GM21515 (cell line): ENCODE measurements at regions not wholly inside any gene's neighbourhood (a gene's known extent, or its start where the extent isn't known, plus 50 kb on each side); places are given as distances from the start of the nearest gene placed in this dataset.

ENCODE experiments used
- ATAC-seq: cut with Tn5 transposase; IDR thresholded peaks from one replicate; pipeline ENCODE4 v1.9.1; 2021; ENCODE audit not compliant: unreplicated experiment

DNA sequence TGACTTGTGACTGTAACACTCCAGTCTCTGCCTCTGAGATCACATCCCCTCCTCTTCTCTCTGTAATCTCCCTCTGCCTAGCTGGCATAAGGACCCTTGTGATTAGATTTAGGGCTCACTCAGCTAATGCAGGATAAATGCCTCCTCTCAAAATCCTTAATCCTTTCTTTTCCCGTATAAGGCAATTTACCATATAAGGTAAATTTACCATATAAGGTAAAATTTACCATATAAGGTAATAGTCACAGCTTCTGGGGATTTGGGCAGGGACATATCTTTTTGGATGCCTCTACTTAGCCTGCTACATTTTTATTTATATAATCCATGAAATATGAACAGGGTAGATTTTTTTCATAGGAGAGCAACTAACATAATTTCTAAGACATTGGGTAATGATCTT lies 318.0 kb upstream of the PUM3 start:
- ATAC-seq = no peak

DNA sequence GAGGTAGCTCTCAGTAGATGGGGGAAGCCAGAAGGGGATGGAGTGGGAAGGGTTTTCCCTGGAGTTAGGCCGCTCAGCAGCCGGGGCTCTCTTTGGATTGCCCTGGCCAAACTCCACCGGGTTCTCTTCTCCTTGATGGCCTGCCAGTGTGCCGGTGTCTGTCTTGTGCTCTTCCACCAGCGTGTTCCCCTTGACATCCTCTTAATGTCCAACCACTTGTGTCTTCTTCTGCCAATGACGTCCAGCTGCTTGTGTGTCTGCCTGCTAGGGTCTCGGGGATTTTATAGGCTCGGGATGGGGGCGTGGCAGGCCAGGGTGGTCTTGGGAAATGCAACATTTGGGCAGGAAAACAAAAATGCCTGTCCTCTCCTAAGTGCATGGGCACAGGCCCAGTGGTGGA lies 313.1 kb upstream of the PUM3 start:
- ATAC-seq = no peak

DNA sequence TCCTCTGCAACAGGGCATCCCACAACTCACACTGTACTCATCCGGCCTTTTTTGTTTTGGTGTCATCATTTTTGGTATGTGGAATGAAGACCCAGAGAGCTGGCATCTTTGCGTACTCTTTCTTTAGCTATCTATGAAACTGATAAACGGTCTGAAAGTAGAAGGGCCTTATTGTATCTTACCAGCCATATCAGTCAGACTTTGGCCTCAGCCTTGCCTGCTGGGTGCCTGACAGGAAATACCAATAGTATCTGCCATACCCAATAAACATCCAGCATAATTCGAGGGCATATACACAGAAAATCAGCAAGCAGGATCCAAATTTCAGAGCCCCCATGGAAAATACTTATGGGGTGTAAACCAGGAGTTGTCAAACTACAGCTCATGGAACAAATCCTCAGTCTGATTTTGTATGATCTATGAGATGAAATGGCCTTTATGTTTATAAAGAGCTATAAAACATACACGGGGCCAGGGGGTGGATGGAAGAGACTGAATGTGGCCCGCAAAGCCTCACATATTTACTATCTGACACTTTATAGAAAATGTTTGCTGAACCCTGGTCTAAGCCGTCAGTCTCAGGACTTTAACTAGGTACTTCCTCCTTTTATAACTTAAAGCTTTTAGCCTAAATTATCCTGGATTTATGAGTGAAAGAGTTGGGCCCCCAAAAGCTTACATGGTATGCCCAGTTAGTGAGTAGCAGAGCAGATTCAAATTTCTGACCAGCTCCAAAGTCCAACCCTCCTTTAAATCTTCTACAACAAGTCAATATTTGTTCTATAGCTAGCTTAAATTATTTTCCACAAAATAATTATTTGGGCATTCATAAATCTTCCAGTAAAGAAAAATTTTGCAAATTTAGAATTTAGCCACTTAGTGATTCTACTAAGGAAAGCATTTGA lies 308.0 kb upstream of the PUM3 start:
- no peak for ATAC-seq

DNA sequence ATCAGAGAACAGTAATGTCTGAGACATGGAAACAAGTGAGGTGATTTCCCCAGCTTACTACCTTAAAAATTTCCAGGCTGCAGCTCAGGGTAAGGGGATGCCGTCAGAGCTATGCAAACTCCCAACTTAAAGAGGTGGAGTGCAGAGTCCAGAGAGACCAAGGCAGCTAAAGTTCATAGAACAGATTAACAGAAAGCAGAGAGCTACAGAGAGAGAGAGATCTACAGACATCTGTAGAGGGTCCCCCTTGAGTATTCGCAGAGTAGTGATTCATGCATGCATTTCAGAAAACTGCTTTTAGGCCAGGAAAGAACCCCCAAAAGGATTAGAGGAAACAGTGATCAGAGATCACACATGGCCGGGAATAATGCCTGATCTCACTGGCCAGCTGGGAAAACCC lies 306.2 kb upstream of the PUM3 start:
- no peak for ATAC-seq

DNA sequence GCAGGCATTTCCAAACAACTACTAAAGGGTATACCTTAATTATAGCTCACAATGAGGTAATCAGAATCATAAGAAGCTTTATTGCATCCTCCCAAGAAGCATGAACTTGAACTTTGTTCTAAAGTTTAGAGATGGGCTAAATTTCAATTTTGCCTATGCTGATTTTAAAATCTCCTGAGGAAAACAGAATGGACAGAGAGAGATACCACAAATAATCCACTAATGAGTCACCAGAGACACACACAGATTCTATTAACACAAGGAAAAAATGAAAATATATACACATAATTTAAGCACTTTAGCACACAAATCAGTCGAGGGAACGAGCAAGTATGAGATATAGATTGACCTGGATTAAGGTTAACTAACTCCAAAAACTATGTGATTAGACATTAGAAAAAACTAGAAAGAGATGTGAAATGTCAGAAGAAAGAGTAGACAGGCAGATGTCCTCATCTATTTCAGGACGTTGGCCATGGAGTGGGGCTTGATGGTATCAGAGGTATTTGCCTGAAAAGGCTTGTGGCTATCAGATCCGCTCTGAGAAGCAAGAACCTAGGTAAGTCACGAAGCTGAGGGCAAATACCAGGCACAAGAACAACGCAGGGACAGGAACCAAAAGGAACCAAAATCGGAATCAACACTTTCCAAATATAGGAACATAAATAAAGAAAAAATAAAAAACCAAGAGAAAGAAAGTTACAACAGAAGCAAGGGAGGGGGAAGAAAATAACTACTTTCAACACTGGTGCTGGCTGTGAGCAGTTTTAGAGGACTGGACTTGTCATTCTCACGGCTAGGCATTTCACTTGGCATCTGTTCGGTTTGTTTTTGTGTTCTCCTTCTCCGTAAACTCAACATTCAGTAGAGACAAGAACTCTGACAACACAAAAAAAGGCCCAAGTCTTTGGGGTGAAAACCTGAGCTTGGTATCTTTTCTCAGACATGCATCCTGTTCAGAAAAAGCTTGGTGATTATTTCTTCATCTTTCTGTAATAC lies 294.6 kb upstream of the PUM3 start:
- ATAC-seq = no peak

DNA sequence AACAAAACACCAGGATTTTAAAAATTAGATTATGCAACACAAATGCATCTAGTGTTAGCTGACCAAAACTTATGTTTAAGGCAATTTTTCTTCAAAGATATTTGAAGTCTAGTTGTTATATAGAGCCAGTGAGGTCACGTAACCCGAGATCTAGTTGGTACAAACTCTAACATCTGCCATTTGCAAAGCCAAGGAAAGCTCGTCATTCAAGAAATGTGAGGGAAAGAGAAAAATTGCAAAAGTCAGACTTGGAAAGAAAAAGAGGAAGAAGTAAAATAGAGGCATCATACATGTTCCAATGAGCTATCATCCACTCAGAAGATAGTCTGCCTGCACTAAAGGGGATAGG lies 293.4 kb upstream of the PUM3 start:
- ATAC-seq = no peak

DNA sequence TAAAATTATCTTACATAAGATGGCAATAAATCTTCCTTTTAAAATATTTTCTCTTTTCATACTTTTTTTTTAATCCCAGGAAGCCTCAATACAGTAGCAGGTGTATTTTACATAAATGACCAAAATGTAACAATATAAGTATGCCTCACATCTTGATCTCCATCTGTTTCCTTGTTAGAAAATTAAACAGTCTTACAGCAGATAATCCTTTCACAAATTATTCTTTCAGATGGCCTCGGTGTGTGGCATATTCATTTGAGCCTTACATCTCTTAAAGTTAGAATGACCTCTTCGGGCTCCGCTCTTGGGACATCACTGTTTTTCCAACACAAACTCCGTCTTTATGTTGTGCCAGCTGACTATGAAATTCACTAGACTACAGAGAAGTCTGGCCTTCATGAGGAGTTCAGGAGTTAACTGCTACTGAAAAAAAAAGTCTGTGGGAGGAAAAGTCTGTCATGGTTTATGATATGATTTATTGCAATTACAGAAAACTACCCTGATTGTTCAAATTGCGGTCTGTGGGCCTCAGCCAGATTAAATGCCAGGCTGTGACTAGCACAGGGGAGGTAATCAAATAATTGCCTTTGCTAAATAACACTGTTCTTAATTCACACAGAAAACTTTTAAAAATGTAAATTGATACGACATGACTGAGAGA lies 292.9 kb upstream of the PUM3 start:
- ATAC-seq = no peak

DNA sequence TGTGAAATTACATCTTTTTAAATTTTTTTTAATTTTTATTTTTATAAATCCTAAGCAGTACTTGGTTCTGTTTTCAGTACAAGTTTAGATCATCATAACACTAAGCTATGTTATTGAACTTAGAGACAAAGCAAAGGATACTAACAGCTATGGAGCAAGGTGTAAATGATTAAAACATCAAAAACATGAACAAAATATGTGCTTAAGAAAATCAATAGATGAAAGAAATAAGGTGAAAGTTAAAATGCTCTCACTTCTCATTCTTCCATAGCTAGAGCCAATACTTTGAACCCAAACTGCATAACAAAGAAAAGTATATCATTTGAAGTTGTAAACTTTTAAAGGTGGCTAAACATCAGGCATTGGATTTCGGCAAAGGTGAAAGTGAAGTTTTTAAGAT lies 292.3 kb upstream of the PUM3 start:
- ATAC-seq = no peak

DNA sequence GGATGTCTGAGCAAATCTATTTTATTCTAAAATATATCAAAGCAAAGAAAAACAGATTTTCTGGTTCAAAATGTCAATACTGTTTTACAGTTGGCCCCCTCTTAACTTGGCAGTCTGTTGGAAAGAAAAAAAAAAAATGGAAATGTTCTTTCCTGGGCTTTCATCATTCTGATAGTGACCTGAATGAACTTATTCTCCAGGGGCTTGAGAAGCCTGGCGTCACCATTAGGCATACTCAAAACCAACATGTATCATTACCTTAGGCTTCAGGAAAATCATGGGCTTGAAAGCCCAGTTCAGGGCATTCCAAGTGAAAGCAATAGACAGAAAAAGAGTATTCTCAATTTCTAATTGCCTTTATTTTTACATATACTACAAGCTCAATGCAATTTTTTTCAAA lies 283.7 kb upstream of the PUM3 start:
- ATAC-seq = no peak

DNA sequence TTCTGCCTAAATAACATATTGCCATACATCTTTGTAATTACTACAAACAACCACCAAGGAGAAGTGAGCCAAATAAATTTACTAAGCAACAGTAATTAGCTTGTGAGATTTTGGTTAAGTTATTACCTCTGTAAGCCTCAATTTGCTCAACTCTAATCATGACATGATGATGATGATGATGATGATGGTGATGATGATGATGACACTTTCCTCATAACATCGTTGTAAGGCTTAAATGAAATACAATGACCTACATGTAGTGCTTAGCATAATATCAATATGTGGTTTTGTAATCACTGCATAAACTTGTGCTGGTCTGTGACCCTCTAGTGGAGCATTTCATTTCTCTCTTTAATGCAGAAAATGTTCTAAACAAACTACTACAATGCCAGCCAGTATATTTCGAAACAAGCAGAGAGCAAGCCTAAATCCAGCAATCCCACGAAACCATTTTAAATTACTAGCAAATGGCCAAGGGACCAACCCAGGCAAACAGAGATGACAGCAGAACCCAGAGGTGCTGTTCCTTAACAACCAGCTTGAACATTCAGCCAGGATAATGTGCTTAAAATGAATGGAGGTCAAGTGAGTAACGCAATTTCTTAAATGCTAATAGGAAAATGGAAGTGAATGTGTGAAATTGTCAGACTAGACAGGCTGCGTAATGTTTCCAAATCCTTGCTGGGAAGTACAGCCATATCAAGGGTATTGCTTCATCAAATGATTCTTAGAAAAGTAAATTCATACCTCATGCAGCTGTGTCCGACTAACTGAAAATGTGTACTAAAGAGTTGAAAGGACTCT lies 281.9 kb upstream of the PUM3 start:
- no peak for ATAC-seq

DNA sequence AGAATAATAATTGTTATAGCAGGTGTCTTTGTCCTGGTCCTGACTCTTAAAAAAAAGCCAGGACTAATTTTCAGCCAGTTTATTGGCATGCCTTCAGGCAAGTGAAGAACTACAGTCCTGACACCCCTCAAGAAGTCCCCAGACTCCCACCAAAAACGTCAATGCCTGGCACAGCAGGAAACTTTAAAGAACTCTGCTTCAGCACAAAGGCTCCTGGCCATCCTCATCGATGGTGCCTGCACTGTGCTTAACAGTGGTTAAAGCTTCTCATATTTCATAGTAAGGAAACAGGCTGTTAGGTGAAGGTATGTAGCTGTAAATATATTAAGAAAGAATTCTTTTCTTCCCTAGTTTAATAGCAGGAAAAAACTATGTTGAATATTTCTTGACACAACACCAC lies 280.1 kb upstream of the PUM3 start:
- ATAC-seq = no peak

DNA sequence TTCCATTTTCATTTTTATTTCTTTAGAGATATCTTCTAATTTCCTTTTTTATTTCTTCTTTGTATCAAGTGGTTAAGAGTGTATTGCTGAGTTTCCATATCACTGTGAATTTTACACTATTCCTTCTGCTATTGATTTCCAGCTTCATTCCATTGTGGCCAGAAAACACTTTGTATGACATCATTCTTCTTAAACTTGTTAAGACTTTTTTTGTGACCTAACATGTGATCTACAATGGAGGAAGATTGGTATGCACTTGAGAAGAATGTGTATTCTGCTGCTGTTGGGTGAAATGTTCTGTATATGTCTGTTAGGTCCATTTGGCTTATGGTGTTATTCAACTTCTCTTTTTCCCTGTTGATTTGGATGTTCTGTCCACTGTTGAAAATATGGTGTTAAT lies 274.2 kb upstream of the PUM3 start:
- no peak for ATAC-seq

DNA sequence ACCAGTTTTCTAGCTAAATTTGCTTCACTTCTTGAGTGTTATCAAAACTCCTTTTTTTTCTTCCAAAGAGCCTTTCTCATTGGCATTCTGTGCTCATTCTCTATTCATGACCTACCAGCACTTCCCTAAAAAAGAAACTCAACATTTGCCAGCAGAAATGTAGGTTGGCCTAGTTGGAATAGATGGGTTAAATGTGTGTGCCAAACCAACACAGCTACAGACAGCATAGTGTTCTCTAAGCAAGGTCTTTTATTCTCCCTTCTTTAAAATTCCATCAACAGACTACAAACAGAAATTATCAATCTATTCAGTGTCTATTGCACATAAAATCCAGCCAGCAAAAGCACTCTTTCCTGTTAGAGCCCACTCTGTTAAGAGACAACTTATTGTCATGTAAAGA lies 255.8 kb upstream of the PUM3 start:
- ATAC-seq = no peak

DNA sequence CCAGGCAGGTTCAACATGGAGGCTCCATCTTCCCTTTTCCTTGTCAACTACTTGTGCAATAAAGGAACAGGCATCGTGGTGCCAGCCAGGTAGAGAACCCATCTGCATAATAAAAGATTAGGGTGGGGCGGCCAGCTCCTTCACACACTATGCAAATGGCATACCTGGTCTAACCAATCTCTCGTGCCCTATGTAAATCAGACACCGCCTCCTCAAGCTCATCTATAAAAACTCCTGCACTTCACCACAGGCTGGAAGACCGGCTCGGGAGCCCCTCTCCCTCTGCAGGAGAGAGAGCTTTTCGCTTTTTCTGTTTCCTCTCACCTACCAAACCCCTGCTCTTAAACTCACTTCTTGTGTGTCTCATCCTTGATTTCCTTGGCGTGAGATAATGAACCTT lies 244.3 kb upstream of the PUM3 start:
- ATAC-seq = no peak

DNA sequence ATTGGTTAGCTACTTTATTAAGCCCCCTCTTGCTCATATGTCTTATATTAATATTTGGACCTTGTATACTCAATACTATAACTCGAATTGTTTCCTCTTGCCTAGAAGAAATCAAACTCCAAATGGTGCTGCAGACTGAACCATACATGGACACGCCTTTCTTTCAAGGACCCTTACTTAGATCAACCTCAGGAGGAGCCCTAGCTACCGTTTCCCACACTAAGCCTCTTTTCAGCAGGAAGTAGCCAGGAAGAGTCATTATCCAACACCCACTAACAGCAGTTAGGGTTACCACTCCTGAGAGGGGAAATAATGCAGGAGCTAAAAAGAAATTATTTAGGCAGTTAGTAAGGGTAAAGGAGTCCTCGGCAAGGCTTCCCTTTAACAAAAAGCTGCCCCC lies 243.8 kb upstream of the PUM3 start:
- ATAC-seq = no peak

DNA sequence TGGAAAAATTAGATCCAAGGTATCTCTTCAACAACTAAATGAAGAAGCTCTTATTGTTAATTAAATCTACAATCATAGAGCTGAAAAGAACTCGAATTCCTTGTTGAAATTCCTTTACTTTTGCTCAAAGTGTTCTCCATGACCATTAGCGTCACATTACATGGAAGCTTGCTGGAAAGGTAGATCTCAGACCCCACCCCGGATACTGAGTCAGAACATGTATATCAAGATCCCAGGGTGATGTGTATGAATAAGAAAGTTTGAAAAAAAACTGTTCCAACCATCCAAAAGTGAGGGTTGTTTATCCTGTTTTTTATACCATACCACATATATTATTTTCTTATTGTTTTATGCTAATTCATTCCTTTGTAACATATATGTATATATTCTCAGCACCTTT lies 237.1 kb upstream of the PUM3 start:
- no peak for ATAC-seq

DNA sequence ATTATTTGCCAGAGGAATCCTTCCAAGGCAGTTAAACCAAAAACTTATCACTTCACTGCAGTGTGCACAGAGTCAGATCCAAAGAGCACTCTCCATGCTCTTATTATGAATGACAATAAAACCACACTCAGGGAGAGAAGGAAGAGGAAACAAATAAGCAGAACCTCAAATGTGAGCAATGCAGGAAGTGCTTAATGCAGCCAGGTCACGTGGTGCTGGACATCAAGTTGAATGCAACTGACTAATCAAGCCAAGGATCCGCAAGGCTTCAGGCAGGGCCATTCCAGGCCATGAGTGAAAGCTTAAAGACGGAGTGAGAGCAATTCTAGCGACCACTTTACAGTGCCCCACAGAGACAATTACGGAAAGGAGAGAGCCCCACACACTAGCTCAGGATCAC lies 230.4 kb upstream of the PUM3 start:
- ATAC-seq = no peak

DNA sequence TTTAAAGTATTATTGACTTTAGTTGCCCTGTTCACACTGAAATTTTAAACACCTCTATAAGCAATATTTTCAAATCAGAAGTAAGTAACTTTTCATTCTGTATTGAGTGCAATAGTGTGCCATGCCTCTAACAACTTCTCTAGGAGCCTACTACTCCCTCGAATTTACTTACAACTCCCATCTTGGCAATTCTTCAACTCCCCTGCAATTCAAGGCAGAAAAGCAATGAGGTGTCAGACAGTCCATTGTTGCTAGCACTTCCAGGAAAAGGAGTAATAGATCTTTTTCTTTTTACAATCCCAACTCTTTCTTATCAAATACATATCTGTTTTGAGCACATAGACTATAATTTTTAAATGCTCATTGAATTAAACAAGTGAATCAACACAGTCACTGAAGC lies 222.7 kb upstream of the PUM3 start:
- no peak for ATAC-seq

DNA sequence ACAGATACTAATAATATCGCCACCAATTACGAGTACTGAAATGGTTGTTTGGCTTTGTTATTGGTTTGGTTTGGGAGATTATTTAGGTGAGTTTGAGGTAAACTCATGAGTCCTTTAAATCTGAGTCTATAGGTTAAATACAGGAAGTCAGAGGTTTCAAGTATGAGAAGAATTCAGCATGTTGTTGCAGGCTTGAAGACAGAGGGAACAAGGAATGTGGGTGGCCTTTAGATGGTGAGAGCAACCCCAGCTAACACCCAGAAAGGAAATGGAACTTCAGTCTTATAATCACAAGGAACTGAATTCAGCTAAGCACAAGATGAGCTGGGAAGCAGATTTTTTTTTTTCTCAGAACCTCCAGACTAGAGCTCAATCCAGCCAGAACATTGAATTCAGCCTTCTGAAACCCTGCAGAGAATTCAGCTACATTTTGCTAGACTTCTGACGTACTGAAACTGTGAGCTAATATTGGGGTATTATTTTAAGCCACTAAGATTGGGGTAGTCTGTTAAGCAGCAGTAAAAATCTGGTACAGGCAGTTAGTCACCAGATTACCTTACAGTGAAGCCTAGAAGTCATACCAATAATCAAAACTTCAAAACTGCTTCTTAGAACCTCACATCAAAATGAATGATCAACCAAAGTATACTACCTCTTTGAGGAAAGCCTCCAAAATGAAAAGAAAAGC lies 216.0 kb upstream of the PUM3 start:
- ATAC-seq = no peak

DNA sequence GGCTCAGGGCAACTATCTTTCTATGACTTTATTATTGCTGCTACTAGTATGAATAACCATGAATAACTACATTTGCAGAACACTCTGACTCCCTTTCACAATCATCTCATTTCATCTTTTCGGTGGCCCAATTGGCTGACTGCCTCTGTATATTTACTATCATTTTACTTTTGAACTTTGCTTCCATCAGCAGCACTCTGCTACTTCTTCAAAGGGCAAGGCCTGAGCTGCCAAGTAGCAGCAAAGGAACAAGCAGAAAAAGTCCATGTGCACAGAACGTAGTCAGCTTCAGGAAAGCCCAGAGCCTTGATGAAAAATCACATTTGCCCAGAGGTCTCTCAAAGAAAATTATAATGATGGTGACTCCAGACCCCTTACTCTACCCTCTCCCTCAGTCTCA lies 214.5 kb upstream of the PUM3 start:
- no peak for ATAC-seq
